Coronary artery (tissue), 2 donors: ENCODE measurements at regions not wholly inside any gene's neighbourhood (a gene's known extent, or its start where the extent isn't known, plus 50 kb on each side); places are given as distances from the start of the nearest gene placed in this dataset.

ENCODE experiments used
- DNase-seq: peaks from one replicate; pipeline ENCODE4 v3.0.0-alpha.2; 2017; ENCODE audit warnings: low spot score
- H3K27ac ChIP-seq, 2 donors: fragments of 200-600 bp; sonication (generic); one replicate each; pipeline ENCODE4 v1.5.1; 2016 to 2019
- H3K4me3 ChIP-seq: fragments of 200-600 bp; sonication (generic); 2 replicates; pipeline ENCODE4 v1.5.1; 2016; ENCODE audit warnings: mild to moderate bottlenecking, moderate library complexity
- TF ChIP-seq, protein P1 (sequence below): fragments of 200-600 bp; sonication (generic); IDR thresholded peaks from one replicate; pipeline ENCODE4 v1.5.1; 2019; ENCODE audit warnings: antibody characterized with exemption

DNA sequence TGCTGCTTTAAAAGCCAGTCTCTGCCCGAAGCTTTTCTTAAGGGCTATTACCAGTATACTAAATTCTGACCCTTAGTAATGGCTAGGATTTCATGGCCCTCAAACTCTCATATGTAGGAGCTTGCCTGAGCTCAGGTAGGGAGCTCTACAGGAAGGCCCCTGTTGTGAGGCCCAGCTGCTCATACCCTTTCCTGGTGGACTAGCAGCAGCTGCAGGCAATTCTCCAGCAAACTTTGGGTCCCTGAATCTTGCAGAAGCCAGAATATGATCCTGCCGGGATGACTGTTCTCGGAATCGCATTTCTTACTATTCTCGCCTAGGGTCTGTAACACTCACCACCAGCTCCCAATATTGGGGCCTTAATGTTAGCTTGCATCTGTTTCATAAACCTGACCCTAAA lies 106.4 kb upstream of the SERTAD2 start:
- Histone ChIP-seq H3K27ac (no peak overlapping the region), H3K4me3 (no peak overlapping the region)
- DNase-seq: no peak
- TF ChIP-seq, protein P1, sequence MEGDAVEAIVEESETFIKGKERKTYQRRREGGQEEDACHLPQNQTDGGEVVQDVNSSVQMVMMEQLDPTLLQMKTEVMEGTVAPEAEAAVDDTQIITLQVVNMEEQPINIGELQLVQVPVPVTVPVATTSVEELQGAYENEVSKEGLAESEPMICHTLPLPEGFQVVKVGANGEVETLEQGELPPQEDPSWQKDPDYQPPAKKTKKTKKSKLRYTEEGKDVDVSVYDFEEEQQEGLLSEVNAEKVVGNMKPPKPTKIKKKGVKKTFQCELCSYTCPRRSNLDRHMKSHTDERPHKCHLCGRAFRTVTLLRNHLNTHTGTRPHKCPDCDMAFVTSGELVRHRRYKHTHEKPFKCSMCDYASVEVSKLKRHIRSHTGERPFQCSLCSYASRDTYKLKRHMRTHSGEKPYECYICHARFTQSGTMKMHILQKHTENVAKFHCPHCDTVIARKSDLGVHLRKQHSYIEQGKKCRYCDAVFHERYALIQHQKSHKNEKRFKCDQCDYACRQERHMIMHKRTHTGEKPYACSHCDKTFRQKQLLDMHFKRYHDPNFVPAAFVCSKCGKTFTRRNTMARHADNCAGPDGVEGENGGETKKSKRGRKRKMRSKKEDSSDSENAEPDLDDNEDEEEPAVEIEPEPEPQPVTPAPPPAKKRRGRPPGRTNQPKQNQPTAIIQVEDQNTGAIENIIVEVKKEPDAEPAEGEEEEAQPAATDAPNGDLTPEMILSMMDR: no peak

DNA sequence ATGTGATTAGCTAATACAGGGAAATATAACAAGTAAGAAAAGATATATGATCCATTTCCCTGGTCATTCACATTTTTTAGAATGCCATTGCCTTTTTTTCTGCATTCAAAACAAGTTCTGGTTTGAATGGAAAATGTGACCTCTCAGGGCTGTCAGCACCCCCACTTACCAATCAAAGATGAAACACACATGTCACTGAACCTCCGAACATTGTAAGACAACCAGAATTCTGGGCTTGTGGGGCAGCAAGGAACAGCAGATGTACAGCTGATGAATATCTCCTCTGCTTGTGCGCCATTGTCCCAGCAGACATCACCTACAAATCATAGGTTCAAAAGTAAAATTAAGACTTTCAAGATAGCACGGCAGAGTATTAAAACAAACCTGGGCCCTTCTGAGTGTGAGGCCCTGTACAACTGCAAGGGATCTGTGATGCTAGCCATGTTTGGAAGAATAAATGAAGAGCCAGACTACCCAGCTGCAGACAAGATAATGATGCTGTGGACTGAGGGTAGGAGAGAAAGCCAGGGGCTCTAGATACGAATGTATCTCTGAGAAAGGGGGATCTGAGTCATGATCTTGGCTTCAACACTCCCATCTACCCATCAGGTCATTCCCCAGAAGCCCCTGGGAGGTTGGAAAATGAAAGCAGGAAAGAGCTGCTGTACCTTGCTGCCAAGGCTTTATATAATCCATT lies 108.7 kb upstream of the SERTAD2 start:
- H3K27ac ChIP-seq: no peak overlapping the region
- no peak for DNase-seq
- TF ChIP-seq, protein P1: no peak
- H3K4me3 ChIP-seq: no peak overlapping the region

DNA sequence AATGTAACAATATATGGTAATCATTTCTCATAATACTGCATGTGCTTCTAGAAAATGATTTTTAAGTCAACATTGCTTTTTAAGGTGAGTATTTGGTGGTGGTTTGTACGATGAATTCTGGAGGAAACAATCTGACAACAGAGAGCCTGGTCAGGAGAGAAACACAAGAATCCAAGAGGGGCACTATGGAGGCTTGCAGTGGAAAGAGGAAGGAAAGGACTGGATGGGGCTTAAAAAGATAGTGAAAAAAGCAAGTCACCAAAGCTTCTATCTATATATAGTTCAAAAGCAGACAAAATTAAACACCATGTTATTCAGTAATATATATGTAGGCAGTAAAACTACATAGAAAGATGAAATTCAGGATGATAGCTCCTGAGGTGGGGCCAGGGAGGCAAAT lies 109.4 kb upstream of the SERTAD2 start:
- no peak overlapping the region for H3K27ac ChIP-seq
- TF ChIP-seq, protein P1: no peak
- H3K4me3 ChIP-seq: no peak overlapping the region
- no peak for DNase-seq

DNA sequence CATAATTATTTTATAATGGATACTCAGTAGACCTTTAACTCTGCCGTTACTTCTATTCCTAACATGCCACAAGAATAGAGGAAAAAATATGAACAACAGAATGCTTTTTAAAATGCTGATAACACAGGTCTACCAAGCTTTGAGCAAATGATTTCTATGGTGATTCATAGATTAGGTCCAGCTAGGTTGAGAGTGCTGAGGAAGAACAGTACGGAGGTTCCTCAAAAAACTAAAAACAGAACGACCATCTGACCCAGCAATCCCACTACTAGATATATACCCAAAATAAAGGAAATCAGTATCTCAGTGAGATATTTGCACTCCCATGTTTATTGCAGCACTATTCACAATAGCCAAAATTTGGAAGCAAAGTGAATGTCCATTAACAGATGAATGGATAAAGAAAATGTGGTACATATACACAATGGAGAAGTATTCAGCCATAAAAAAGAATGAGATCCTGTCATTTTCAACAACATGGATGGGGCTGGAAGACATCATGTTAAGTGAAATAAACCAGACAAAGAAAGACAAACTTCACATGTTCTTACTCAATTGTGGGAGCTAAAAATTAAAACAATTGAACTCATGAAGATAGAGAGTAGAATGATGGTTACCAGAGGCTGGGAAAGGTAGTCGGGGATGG lies 111.6 kb upstream of the SERTAD2 start:
- TF ChIP-seq, protein P1: no peak
- no peak overlapping the region for H3K27ac ChIP-seq

DNA sequence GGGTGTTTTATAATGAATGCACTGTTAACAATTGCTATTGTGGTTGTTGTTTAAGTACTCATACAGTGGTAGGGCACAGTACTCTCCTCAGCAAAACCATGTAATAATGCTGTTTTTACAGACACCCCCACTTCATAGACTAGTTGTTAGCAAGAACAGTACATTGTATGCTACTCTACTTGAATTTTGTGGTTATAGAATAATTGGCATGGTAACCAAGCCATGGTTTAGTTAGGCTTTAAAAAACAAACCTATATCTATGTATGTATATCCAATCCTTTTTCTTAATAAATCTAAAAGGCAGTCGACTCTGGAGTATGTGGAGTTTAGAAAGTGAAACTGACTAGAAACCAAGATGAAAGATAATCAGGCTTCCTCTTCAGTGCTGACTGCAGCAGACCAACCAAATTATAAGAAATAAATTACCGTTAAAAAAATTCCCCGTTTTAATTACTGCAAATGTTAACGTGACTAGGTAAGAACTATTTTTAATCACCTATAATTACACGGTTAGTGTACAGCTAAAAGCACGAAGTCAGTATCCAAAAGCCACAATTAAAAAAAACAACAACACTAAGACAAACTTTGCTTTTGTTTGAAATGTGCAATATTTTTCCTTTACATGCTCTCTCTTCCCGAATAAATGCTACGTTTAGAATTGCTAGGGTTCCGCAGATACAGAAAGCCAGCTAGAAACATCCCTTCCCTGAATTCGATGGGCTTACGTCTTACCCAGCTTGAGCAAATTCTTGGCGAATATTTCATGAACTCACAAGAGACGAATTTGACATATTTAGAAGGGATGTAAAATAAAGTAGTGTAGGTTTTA lies 113.3 kb upstream of the SERTAD2 start:
- TF ChIP-seq, protein P1: no peak
- H3K4me3 ChIP-seq: peak overlapping the region; percentile 80
- DNase-seq: no peak
- peak overlapping the region; percentile 96 to 100 for H3K27ac ChIP-seq

More for the DNA sequence above, 111.6 kb upstream of the SERTAD2 start:
- no peak for DNase-seq
- no peak overlapping the region for H3K4me3 ChIP-seq

DNA sequence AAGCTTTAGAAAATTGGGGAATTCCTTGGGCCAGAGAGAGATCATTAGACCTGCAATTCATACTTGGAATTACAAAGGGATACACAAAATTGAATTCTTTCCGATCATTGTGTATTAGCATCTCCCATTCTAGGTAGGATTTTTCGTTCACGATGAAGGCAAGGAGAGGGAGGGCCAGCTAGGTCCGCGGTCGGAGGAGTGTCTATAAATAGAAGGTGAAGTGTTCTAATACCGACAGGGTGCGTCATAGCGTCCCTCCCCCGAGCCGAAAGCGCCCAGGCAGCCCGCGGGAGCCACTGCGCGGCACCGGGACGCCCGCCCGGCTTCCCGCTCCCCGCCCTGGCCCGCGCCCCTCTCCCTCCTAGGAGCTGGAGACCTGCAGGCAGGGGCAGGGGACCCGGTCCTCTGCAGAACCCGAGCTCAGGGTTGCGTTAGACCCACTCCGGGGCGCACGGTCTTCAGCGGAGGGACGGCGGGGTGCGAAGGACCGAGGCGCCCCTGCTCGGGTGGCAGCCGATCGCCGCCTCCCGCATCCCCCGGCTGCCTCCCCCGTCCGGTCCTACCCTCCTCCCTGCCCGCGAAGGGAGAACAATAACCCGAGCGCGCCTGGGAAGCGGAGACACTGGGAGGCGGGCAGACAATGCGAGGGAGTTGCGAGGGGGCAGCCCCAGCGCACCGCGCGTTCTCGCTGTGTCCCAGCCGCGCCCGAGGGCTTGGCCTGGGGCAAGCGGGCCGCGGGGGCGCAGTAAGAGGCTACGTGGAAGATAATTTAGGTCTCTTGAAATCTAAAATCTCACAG lies 114.2 kb upstream of the SERTAD2 start:
- H3K27ac ChIP-seq: peak overlapping the region; percentile 96 to 100
- peak; percentile 92 for DNase-seq
- TF ChIP-seq, protein P1: peak; percentile 10
- H3K4me3 ChIP-seq: peak overlapping the region; percentile 80
